Progenitor cell of endocrine pancreas (in vitro differentiated cells): ENCODE measurements at regions not wholly inside any gene's neighbourhood (a gene's known extent, or its start where the extent isn't known, plus 50 kb on each side); places are given as distances from the start of the nearest gene placed in this dataset.

Experiments
- DNase-seq: peaks from one replicate; pipeline ENCODE4 v3.0.0; 2021; ENCODE audit warnings: low spot score; ENCODE audit not compliant: unreplicated experiment
- H3K27ac Mint-ChIP-seq: 2 replicates; pipeline ENCODE4 v1.8.0; 2021; ENCODE audit warnings: mild to moderate bottlenecking, moderate library complexity, mixed read lengths
- H3K27me3 Mint-ChIP-seq: 2 replicates; pipeline ENCODE4 v1.8.0; 2021; ENCODE audit warnings: mixed read lengths
- H3K36me3 Mint-ChIP-seq: 2 replicates; pipeline ENCODE4 v1.8.0; 2022; ENCODE audit warnings: mixed read lengths; ENCODE audit not compliant: insufficient read depth
- H3K4me1 Mint-ChIP-seq: 2 replicates; pipeline ENCODE4 v1.8.0; 2021; ENCODE audit warnings: low read depth, mixed read lengths
- H3K4me3 Mint-ChIP-seq: 2 replicates; pipeline ENCODE4 v1.8.0; 2021; ENCODE audit warnings: low read depth, mild to moderate bottlenecking, moderate library complexity, mixed read lengths
- H3K9me3 Mint-ChIP-seq: 2 replicates; pipeline ENCODE4 v1.8.0; 2021; ENCODE audit warnings: low read depth, mixed read lengths
- TF ChIP-seq, protein P1 (sequence below): fragments of 200-600 bp; sonication (generic); IDR thresholded peaks from one replicate; pipeline ENCODE4 v1.5.0; 2021; ENCODE audit warnings: antibody characterized with exemption, mild to moderate bottlenecking; ENCODE audit not compliant: unreplicated experiment

DNA sequence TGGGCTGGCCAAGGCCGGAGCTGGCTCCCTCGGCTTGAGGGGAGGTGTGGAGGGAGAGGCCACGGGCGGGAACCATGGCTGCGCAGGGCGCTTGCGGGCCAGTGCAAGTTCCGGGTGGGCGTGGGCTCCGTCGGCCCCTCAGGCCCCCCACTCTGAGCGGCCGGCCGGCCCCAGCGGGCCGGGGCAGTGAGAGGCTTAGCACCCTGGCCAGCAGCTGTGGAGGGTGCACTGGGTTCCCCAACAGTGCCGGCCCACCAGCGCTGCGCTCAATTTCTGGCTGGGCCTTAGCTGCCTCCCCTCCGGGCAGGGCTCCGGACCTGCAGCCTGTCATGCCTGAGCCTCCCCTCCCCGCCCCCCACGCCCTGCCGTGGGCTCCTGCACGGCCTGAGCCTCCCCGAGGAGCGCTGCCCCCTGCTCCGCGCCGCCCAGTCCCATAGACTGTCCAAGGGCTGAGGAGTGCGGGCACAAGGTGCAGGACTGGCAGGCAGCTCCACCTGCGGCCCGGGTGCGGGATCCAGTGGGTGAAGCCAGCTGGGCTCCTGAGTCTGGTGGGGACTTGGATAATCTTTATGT, 184.2 kb downstream of the ATPSCKMT start:
- H3K27me3 Mint-ChIP-seq = peaks cover 56% of the 10 kb centered on the region
- H3K27ac Mint-ChIP-seq = no peak overlapping the region
- TF ChIP-seq, protein P1, sequence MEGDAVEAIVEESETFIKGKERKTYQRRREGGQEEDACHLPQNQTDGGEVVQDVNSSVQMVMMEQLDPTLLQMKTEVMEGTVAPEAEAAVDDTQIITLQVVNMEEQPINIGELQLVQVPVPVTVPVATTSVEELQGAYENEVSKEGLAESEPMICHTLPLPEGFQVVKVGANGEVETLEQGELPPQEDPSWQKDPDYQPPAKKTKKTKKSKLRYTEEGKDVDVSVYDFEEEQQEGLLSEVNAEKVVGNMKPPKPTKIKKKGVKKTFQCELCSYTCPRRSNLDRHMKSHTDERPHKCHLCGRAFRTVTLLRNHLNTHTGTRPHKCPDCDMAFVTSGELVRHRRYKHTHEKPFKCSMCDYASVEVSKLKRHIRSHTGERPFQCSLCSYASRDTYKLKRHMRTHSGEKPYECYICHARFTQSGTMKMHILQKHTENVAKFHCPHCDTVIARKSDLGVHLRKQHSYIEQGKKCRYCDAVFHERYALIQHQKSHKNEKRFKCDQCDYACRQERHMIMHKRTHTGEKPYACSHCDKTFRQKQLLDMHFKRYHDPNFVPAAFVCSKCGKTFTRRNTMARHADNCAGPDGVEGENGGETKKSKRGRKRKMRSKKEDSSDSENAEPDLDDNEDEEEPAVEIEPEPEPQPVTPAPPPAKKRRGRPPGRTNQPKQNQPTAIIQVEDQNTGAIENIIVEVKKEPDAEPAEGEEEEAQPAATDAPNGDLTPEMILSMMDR = no peak
- DNase-seq = no peak
- H3K4me1 Mint-ChIP-seq = no peaks in the 10 kb centered on the region
- H3K9me3 Mint-ChIP-seq = no peaks in the 10 kb centered on the region
- H3K36me3 Mint-ChIP-seq = no peaks in the 10 kb centered on the region
- H3K4me3 Mint-ChIP-seq = no peak overlapping the region

DNA sequence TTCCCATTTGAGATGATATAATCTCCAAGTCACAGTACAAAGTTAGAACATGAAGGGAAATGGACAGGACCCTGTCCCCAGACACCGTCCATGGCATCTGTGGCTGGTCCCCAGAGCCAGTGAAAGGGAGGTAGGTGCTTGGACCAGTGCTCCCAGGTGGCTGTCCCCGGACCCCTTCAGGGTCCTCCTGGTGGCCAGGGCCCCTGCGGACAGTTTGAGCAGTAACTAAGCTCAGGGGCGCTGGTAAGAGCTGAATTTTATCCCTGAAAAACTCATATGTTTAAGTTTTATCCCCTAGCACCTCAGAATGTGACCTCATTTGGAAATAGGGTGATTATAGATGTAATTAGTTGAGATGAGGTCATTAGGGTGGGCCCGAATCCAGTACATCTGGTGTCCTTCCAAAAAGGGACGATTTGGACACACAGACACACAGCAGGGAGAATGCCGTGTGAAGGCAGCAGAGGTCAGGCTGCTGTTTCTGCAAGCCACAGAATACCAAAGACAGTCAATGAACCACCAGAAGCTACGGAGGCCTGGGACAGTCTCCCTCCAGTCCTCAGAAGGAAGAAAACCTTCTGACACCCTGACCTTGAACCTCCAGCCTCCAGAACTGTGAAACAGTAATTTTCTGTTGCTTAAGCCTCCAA, 185.0 kb downstream of the ATPSCKMT start:
- Mint-ChIP-seq H3K27ac (no peak overlapping the region), H3K27me3 (peaks cover 64% of the 10 kb centered on the region), H3K4me3 (no peak overlapping the region), H3K4me1 (no peaks in the 10 kb centered on the region), H3K9me3 (no peaks in the 10 kb centered on the region), H3K36me3 (no peaks in the 10 kb centered on the region)
- TF ChIP-seq, protein P1 = no peak
- DNase-seq = no peak

DNA sequence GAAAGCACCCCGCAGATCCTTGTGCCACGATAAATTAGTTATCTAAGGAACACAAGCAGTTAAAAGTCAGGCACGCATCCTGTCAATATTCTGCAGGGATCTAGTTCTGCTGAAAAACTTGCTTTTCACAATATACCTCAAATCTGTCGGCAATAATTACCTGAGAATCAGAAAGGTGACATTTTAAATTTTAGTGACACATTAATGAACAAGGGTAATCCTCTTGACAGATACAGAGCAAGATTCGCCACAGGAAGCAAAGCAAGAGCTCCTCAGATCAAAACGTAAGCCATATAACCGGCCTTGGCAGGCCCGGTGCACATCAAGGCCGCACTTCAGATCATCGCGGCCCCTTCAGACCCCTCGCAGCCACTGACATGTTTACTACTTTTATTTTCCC, 185.7 kb downstream of the ATPSCKMT start:
- Mint-ChIP-seq H3K36me3 (no peaks in the 10 kb centered on the region), H3K4me1 (no peaks in the 10 kb centered on the region), H3K27me3 (peaks cover 66% of the 10 kb centered on the region), H3K27ac (no peak overlapping the region), H3K9me3 (no peaks in the 10 kb centered on the region), H3K4me3 (no peak overlapping the region)
- no peak for DNase-seq
- TF ChIP-seq, protein P1 = no peak

DNA sequence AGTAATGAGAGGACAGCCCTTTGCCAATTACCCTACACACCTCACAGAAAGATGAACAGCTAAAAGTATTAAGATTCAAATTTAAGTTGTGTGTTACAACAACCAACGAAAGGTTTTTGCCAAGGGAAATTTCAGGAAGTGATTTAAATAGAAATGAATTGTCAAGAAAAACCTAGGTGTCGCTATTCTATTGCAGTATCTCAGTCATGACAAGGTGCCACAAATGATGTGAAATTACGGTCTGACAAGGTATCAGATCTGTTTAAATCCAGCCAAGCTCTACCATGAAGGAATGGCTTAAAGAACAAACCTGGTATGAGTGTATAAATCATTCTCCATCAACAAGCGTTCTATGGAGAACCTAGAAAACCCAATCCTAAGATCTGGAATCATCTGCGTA, 189.7 kb downstream of the ATPSCKMT start:
- Mint-ChIP-seq H3K27me3 (peaks cover 72% of the 10 kb centered on the region), H3K36me3 (no peaks in the 10 kb centered on the region), H3K4me3 (no peak overlapping the region), H3K4me1 (peaks cover 14% of the 10 kb centered on the region), H3K27ac (no peak overlapping the region), H3K9me3 (no peaks in the 10 kb centered on the region)
- no peak for DNase-seq
- TF ChIP-seq, protein P1 = no peak

DNA sequence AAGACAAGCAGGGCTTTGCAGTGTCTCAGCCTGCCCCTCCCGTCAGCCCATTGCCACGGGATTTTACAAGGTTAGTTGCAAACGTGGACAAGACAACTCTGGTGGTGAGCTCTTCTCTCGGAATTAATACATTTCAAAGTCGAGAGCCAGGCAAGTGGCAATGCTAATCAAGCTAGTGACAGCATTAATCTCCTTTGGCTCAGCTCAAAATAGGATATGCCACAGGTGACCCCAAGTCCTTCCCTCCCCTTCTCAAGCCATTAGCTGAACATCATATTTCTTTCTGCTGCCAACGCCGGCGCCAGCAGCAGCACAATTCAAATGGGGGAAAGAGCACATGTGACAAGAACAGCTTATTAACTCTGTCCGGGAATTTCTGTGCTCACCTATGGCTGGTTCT, 190.1 kb downstream of the ATPSCKMT start:
- no peak overlapping the region for H3K27ac Mint-ChIP-seq
- TF ChIP-seq, protein P1 = no peak
- H3K9me3 Mint-ChIP-seq = no peaks in the 10 kb centered on the region
- DNase-seq = no peak
- H3K4me1 Mint-ChIP-seq = peaks cover 14% of the 10 kb centered on the region
- no peak overlapping the region for H3K4me3 Mint-ChIP-seq
- H3K36me3 Mint-ChIP-seq = no peaks in the 10 kb centered on the region
- peaks cover 72% of the 10 kb centered on the region for H3K27me3 Mint-ChIP-seq
